HL-60 (cell line): ENCODE measurements at regions not wholly inside any gene's neighbourhood (a gene's known extent, or its start where the extent isn't known, plus 50 kb on each side); places are given as distances from the start of the nearest gene placed in this dataset.
"Not testable (repeated sequence)": the region's sequence is repeated elsewhere in the genome, so short reads cannot be mapped to it uniquely, and the experiment has no call there.

Experiments
- GABPA ChIP-seq: IDR thresholded peaks from 2 replicates; pipeline ENCODE4 v1.6.1; 2012; ENCODE audit warnings: low read depth
- POLR2AphosphoS5 ChIP-seq: IDR thresholded peaks from 2 replicates; pipeline ENCODE4 v1.6.1; 2012; ENCODE audit warnings: low read depth
- SPI1 ChIP-seq: IDR thresholded peaks from 2 replicates; pipeline ENCODE4 v1.6.1; 2012; ENCODE audit warnings: low read depth, mild to moderate bottlenecking, borderline replicate concordance
- TF ChIP-seq, protein P1 (sequence below): IDR thresholded peaks from one replicate; pipeline ENCODE4 v1.5.1; 2011; ENCODE audit warnings: low read length, control low read depth, inconsistent platforms; ENCODE audit not compliant: insufficient read depth
- TF ChIP-seq, protein P2 (sequence below): IDR thresholded peaks from 2 replicates; pipeline ENCODE4 v1.6.1; 2012; ENCODE audit warnings: low read depth; ENCODE audit not compliant: insufficient replicate concordance

DNA sequence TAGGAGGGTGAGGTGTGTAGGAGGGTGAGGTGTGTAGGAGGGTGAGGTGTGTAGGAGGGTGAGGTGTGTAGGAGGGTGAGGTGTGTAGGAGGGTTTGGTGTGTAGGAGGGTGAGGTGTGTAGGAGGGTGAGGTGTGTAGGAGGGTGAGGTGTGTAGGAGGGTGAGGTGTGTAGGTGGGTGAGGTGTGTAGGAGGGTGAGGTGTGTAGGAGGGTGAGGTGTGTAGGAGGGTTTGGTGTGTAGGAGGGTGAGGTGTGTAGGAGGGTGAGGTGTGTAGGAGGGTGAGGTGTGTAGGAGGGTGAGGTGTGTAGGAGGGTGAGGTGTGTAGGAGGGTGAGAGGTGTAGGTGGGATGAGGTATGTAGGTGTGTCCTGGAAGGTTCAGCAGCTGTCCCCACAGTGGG, 144.7 kb downstream of the DLL1 start:
- TF ChIP-seq, protein P1, sequence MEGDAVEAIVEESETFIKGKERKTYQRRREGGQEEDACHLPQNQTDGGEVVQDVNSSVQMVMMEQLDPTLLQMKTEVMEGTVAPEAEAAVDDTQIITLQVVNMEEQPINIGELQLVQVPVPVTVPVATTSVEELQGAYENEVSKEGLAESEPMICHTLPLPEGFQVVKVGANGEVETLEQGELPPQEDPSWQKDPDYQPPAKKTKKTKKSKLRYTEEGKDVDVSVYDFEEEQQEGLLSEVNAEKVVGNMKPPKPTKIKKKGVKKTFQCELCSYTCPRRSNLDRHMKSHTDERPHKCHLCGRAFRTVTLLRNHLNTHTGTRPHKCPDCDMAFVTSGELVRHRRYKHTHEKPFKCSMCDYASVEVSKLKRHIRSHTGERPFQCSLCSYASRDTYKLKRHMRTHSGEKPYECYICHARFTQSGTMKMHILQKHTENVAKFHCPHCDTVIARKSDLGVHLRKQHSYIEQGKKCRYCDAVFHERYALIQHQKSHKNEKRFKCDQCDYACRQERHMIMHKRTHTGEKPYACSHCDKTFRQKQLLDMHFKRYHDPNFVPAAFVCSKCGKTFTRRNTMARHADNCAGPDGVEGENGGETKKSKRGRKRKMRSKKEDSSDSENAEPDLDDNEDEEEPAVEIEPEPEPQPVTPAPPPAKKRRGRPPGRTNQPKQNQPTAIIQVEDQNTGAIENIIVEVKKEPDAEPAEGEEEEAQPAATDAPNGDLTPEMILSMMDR, result not testable (repeated sequence)
- TF ChIP-seq POLR2AphosphoS5, SPI1, GABPA: not testable (repeated sequence)
- TF ChIP-seq, protein P2, sequence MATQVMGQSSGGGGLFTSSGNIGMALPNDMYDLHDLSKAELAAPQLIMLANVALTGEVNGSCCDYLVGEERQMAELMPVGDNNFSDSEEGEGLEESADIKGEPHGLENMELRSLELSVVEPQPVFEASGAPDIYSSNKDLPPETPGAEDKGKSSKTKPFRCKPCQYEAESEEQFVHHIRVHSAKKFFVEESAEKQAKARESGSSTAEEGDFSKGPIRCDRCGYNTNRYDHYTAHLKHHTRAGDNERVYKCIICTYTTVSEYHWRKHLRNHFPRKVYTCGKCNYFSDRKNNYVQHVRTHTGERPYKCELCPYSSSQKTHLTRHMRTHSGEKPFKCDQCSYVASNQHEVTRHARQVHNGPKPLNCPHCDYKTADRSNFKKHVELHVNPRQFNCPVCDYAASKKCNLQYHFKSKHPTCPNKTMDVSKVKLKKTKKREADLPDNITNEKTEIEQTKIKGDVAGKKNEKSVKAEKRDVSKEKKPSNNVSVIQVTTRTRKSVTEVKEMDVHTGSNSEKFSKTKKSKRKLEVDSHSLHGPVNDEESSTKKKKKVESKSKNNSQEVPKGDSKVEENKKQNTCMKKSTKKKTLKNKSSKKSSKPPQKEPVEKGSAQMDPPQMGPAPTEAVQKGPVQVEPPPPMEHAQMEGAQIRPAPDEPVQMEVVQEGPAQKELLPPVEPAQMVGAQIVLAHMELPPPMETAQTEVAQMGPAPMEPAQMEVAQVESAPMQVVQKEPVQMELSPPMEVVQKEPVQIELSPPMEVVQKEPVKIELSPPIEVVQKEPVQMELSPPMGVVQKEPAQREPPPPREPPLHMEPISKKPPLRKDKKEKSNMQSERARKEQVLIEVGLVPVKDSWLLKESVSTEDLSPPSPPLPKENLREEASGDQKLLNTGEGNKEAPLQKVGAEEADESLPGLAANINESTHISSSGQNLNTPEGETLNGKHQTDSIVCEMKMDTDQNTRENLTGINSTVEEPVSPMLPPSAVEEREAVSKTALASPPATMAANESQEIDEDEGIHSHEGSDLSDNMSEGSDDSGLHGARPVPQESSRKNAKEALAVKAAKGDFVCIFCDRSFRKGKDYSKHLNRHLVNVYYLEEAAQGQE, result not testable (repeated sequence)
